ENCODE measurements at regions not wholly inside any gene's neighbourhood (a gene's known extent, or its start where the extent isn't known, plus 50 kb on each side); places are given as distances from the start of the nearest gene placed in this dataset.

GRCh38 chr3:144629381-144629780 is 657.8 kb downstream of the DIPK2A start:
- no peak for TF ChIP-seq CTCF (IDR thresholded peaks at IDR 0.05)
- H3K27ac ChIP-seq: no peak overlapping the region

- TF ChIP-seq CTCF (IDR thresholded peaks at IDR 0.05) (no peak), ZFX (IDR thresholded peaks at IDR 0.05; ENCODE audit: borderline replicate concordance) (no peak)
- H3K27ac ChIP-seq: no peak overlapping the region
These were observed 665.2 kb downstream of the DIPK2A start for GRCh38 chr3:144636833-144637232.

- no peak overlapping the region for H3K27ac ChIP-seq
- TF ChIP-seq CTCF (IDR thresholded peaks at IDR 0.05): no peak
- TF ChIP-seq ZFX (IDR thresholded peaks at IDR 0.05; ENCODE audit: borderline replicate concordance): no peak
These were observed 666.4 kb downstream of the DIPK2A start for GRCh38 chr3:144638009-144638408.

- no peak overlapping the region for H3K27ac ChIP-seq
- TF ChIP-seq ZFX (IDR thresholded peaks at IDR 0.05; ENCODE audit: borderline replicate concordance): no peak
- TF ChIP-seq CTCF (IDR thresholded peaks at IDR 0.05): no peak
These were observed 672.2 kb downstream of the DIPK2A start for GRCh38 chr3:144643771-144644198.

GRCh38 chr3:144645300-144645699 is 673.7 kb downstream of the DIPK2A start:
- TF ChIP-seq CTCF (IDR thresholded peaks at IDR 0.05) (no peak), ZFX (IDR thresholded peaks at IDR 0.05; ENCODE audit: borderline replicate concordance) (no peak)
- no peak overlapping the region for H3K27ac ChIP-seq

GRCh38 chr3:144650380-144650779 is 678.8 kb downstream of the DIPK2A start:
- H3K27ac ChIP-seq: no peak overlapping the region
- no peak for TF ChIP-seq CTCF (IDR thresholded peaks at IDR 0.05)
- no peak for TF ChIP-seq ZFX (IDR thresholded peaks at IDR 0.05; ENCODE audit: borderline replicate concordance)

- TF ChIP-seq ZFX (IDR thresholded peaks at IDR 0.05; ENCODE audit: borderline replicate concordance): no peak
- TF ChIP-seq CTCF (IDR thresholded peaks at IDR 0.05): no peak
- no peak overlapping the region for H3K27ac ChIP-seq
These were observed 681.0 kb downstream of the DIPK2A start for GRCh38 chr3:144652573-144652972.

All from 22Rv1 (cell line).